Ovary (tissue), 3 donors: ENCODE measurements at regions not wholly inside any gene's neighbourhood (a gene's known extent, or its start where the extent isn't known, plus 50 kb on each side); places are given as distances from the start of the nearest gene placed in this dataset.

ENCODE experiments used
- CTCF ChIP-seq, 3 donors: fragments of 450-650 bp in 2 of 3; fragments of 200-600 bp in 1 of 3; IDR thresholded peaks; one replicate each; pipeline versions ENCODE4 v1.5.1 to v1.8.0; 2016 to 2022; ENCODE audit warnings: antibody characterized with exemption in 3 of 3, mild to moderate bottlenecking in 1 of 3
- EP300 ChIP-seq: sonication (generic); formaldehyde crosslinking; IDR thresholded peaks from one replicate; pipeline ENCODE4 v1.6.1; 2017; ENCODE audit warnings: antibody characterized with exemption
- POLR2A ChIP-seq: fragments of 450-650 bp; IDR thresholded peaks from one replicate; pipeline ENCODE4 v1.6.1; 2017; ENCODE audit warnings: antibody characterized with exemption, mild to moderate bottlenecking, moderate library complexity
- donor health status: DM: no; HTN: no; CAD: no.

- TF ChIP-seq POLR2A, result no peak
- TF ChIP-seq CTCF (IDR thresholded peaks at IDR 0.05), result no peak
- TF ChIP-seq EP300, result no peak
Measured at GRCh38 chrX:97672138-97672537, 788.4 kb downstream of the RPA4 start.
